ENCODE measurements at regions not wholly inside any gene's neighbourhood (a gene's known extent, or its start where the extent isn't known, plus 50 kb on each side); places are given as distances from the start of the nearest gene placed in this dataset.

DNA sequence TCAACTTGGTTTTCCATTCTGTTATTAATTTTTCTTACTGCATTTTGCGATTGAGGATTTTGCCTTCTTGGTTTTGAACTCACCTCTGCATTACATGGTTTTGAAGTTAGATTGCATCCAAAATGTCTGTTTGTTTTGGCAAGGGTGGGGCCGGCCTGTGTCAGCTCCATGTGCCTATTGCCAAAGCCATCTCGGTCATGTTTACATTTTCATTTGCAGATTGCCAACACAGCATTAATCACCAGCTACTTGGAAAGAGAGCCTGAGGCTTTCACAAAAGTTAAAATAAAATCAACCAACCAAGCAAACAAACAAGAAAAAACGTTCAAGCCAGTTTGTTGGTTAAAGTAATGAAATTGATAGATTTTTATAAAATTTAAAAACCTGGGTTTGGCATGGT, 695.8 kb downstream of the TYW1 start:
- DNase-seq (ENCODE audit: low read depth) = no peak
- TF ChIP-seq, protein P1, sequence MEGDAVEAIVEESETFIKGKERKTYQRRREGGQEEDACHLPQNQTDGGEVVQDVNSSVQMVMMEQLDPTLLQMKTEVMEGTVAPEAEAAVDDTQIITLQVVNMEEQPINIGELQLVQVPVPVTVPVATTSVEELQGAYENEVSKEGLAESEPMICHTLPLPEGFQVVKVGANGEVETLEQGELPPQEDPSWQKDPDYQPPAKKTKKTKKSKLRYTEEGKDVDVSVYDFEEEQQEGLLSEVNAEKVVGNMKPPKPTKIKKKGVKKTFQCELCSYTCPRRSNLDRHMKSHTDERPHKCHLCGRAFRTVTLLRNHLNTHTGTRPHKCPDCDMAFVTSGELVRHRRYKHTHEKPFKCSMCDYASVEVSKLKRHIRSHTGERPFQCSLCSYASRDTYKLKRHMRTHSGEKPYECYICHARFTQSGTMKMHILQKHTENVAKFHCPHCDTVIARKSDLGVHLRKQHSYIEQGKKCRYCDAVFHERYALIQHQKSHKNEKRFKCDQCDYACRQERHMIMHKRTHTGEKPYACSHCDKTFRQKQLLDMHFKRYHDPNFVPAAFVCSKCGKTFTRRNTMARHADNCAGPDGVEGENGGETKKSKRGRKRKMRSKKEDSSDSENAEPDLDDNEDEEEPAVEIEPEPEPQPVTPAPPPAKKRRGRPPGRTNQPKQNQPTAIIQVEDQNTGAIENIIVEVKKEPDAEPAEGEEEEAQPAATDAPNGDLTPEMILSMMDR (IDR thresholded peaks at IDR 0.05; ENCODE audit: insufficient read depth, low read depth, low read length, missing control alignments) = no peak
- no peak overlapping the region for H3K4me3 ChIP-seq (ENCODE audit: low read depth, low read length)

DNA sequence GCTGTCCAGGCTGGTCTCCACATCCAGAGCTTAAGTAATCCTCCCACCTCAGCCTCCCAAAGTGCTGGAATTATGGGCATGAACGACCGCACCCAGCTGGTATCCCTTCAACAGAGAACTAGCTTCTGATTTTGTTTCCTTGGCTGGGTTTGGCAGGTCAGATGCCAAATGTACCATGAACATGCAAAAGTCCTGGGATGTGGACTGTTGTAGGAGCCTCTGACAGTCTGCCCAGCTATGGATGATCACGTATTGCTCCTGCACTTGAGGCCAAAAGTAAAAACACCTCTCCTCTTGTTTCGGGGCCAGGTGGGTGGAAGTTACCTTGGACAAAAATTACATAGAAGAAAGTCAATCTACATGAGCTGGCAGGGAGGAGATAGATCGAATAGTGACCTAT, 699.5 kb downstream of the TYW1 start:
- no peak overlapping the region for H3K4me3 ChIP-seq (ENCODE audit: low read depth, low read length)
- TF ChIP-seq, protein P1 (IDR thresholded peaks at IDR 0.05; ENCODE audit: insufficient read depth, low read depth, low read length, missing control alignments) = no peak
- no peak for DNase-seq (ENCODE audit: low read depth)

DNA sequence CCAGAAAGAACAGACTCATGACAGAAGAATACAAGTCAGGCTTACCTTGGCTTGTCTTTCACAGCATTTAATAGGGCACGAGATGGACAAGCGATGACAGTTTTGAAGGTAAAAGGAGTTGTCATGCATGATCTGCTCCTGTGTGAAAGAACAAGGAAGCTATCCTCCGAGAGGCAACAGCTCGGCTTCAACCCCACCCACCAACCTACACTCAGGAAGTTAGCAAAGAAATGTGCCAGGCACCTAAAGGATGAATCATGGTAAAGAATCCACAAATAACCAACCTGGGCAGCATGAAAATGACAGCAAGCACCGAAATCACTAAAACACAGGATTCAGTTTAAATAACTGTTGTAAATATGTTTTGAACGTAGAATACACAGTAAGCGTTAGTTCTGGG, 700.2 kb downstream of the TYW1 start:
- TF ChIP-seq, protein P1 (IDR thresholded peaks at IDR 0.05; ENCODE audit: insufficient read depth, low read depth, low read length, missing control alignments) = no peak
- DNase-seq (ENCODE audit: low read depth) = no peak
- H3K4me3 ChIP-seq (ENCODE audit: low read depth, low read length) = no peak overlapping the region

DNA sequence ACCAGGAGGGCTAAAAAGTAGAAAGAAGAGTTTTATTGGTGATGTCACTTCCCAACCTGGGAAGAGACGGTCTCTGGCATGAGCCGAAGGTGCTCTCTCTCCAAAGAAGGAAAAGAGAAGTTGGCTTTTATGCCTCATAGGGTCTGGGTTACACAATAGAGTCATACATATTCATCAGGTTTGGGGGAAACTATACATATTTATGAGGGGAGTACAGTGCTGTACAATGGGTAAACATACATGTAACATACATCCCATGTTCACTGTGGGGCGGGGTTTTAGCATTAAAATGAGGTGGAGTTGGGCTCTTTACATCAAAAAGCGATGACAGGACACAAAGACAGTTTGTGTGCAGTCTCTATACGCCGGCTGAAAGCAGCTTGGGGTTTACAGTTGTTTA, 701.7 kb downstream of the TYW1 start:
- no peak overlapping the region for H3K4me3 ChIP-seq (ENCODE audit: low read depth, low read length)
- TF ChIP-seq, protein P1 (IDR thresholded peaks at IDR 0.05; ENCODE audit: insufficient read depth, low read depth, low read length, missing control alignments) = no peak
- no peak for DNase-seq (ENCODE audit: low read depth)

DNA sequence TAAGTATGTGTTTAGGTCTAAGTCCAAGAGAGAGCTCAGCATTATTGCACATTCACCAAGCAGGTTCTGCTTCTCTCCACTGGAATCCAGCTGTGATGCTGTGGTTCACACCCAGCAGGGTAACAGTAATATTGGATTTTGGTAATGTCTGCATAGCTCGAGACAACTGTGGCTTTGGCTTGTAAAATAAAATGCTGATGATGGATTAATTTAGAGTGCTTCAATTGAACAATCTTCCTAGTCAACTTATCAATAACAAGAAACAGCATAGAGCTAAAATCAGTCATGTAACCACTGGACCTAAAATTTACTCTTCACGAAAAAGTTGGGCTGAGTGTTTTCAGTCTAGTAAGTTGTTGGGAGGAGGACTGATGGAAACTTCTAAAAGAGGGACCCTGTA, 709.2 kb downstream of the TYW1 start:
- H3K4me3 ChIP-seq (ENCODE audit: low read depth, low read length) = no peak overlapping the region
- no peak for DNase-seq (ENCODE audit: low read depth)
- TF ChIP-seq, protein P1 (IDR thresholded peaks at IDR 0.05; ENCODE audit: insufficient read depth, low read depth, low read length, missing control alignments) = no peak

DNA sequence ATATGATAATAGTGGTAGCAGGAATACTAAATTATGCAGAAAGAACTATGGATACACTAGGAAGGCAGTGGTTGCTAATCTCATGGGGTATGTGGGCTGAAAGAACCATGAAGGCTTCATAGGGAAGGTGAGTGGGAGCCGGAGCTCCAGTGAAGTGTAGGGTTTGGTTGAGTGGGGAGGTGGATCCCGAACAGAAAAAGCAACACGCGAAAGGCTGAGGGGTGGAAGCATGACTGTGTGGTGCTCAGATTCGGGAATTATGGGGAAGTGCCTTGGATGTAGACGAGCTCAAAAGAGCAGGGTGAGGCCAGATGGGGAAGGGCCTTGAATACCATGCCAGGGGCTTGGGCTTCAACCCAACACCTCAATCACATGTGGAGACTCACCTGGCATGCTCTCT, 715.1 kb downstream of the TYW1 start:
- no peak overlapping the region for H3K4me3 ChIP-seq (ENCODE audit: low read depth, low read length)
- no peak for DNase-seq (ENCODE audit: low read depth)
- TF ChIP-seq, protein P1 (IDR thresholded peaks at IDR 0.05; ENCODE audit: insufficient read depth, low read depth, low read length, missing control alignments) = no peak

DNA sequence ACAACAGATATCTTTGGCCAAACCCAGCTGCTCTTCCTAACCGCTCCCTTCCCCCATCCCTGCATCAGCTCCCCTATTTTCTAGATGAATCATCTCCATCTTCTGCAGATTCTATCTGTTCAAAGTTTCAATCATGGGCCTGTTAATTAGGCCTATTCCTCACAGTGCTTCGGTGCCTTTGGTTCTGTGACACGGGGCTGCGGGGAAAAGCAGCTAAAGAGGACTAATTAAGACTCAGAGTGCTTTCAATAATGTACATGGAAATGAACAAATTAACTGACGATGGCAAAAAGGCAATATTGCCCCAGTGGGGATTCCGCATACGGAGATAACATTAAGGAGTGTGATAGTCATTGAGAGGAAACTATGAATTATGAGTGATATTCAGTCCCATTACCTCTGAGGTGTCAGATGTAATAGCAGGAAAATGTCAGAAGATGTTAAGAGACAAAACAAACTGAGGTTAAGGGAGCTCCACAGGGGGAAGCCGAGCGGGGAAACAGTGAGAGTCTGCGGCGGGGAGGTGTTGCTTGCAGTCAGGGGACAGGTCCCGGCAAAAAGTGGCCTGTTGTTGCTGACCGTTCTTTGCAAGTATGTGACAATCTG, 716.9 kb downstream of the TYW1 start:
- DNase-seq (ENCODE audit: low read depth) = no peak
- TF ChIP-seq, protein P1 (IDR thresholded peaks at IDR 0.05; ENCODE audit: insufficient read depth, low read depth, low read length, missing control alignments) = no peak
- H3K4me3 ChIP-seq (ENCODE audit: low read depth, low read length) = no peak overlapping the region

Measured in GM12865 (cell line).